ENCODE measurements at regions not wholly inside any gene's neighbourhood (a gene's known extent, or its start where the extent isn't known, plus 50 kb on each side); places are given as distances from the start of the nearest gene placed in this dataset.

- DNase-seq = no peak
Measured at GRCh38 chrX:39755143-39756032, 342.4 kb downstream of the BCOR start.

- DNase-seq = no peak
Measured at GRCh38 chrX:39756086-39756883, 341.5 kb downstream of the BCOR start.

GRCh38 chrX:39757971-39758370, 339.8 kb downstream of the BCOR start:
- DNase-seq = no peak

- no peak for DNase-seq
Measured at GRCh38 chrX:39758791-39759525, 338.8 kb downstream of the BCOR start.

GRCh38 chrX:39759526-39760224, 338.1 kb downstream of the BCOR start:
- no peak for DNase-seq

GRCh38 chrX:39760930-39761329, 336.8 kb downstream of the BCOR start:
- DNase-seq = no peak

- no peak for DNase-seq
Measured at GRCh38 chrX:39762266-39762841, 335.4 kb downstream of the BCOR start.

GRCh38 chrX:39764441-39764914, 333.3 kb downstream of the BCOR start:
- DNase-seq = no peak

- DNase-seq = no peak
Measured at GRCh38 chrX:39765327-39765726, 332.4 kb downstream of the BCOR start.

- DNase-seq = peak; percentile 48
Measured at GRCh38 chrX:39766085-39766726, 331.6 kb downstream of the BCOR start.

- no peak for DNase-seq
Measured at GRCh38 chrX:39766855-39767254, 330.9 kb downstream of the BCOR start.

GRCh38 chrX:39767446-39767845, 330.3 kb downstream of the BCOR start:
- no peak for DNase-seq

- DNase-seq = no peak
Measured at GRCh38 chrX:39769748-39770147, 328.0 kb downstream of the BCOR start.

- no peak for DNase-seq
Measured at GRCh38 chrX:39771089-39771488, 326.7 kb downstream of the BCOR start.

- DNase-seq = peak; percentile 40
Measured at GRCh38 chrX:39772057-39772832, 325.5 kb downstream of the BCOR start.

GRCh38 chrX:39773150-39773549, 324.6 kb downstream of the BCOR start:
- DNase-seq = no peak

GRCh38 chrX:39773923-39774773, 323.6 kb downstream of the BCOR start:
- peak; percentile 31 for DNase-seq

GRCh38 chrX:39774774-39775328, 322.9 kb downstream of the BCOR start:
- no peak for DNase-seq

- DNase-seq = peak; percentile 6
Measured at GRCh38 chrX:39777623-39778025, 320.1 kb downstream of the BCOR start.
